A204.1 (cell line): ENCODE measurements at regions not wholly inside any gene's neighbourhood (a gene's known extent, or its start where the extent isn't known, plus 50 kb on each side); places are given as distances from the start of the nearest gene placed in this dataset.

Experiments used
- FAIRE-seq: peaks from 2 replicates; lab custom pipeline; 2012; peaks lifted over from hg19 to GRCh38; lab: Jason Lieb, UNC

- FAIRE-seq: no peak
Measured at GRCh38 chr4:4631150-4631549, 89.3 kb upstream of the STX18 start.

- no peak for FAIRE-seq
Measured at GRCh38 chr4:4627906-4628305, 86.1 kb upstream of the STX18 start.

GRCh38 chr4:4627111-4627510, 85.3 kb upstream of the STX18 start:
- FAIRE-seq: no peak

- FAIRE-seq: no peak
Measured at GRCh38 chr4:4625488-4625887, 83.6 kb upstream of the STX18 start.

GRCh38 chr4:4624276-4624897, 82.5 kb upstream of the STX18 start:
- FAIRE-seq: no peak

GRCh38 chr4:4619821-4620220, 78.0 kb upstream of the STX18 start:
- FAIRE-seq: no peak

GRCh38 chr4:4618847-4619246, 77.0 kb upstream of the STX18 start:
- no peak for FAIRE-seq

- no peak for FAIRE-seq
Measured at GRCh38 chr4:4614925-4615678, 73.3 kb upstream of the STX18 start.

- FAIRE-seq: no peak
Measured at GRCh38 chr4:4613641-4614286, 71.9 kb upstream of the STX18 start.

GRCh38 chr4:4613126-4613465, 71.2 kb upstream of the STX18 start:
- no peak for FAIRE-seq

GRCh38 chr4:4610672-4611071, 68.8 kb upstream of the STX18 start:
- no peak for FAIRE-seq

- no peak for FAIRE-seq
Measured at GRCh38 chr4:4609622-4610334, 67.9 kb upstream of the STX18 start.

GRCh38 chr4:4608214-4608537, 66.3 kb upstream of the STX18 start:
- no peak for FAIRE-seq

- no peak for FAIRE-seq
Measured at GRCh38 chr4:4607336-4608213, 65.7 kb upstream of the STX18 start.

- FAIRE-seq: no peak
Measured at GRCh38 chr4:4606321-4606720, 64.5 kb upstream of the STX18 start.

GRCh38 chr4:4605849-4606248, 64.0 kb upstream of the STX18 start:
- FAIRE-seq: no peak

GRCh38 chr4:4603592-4603991, 61.7 kb upstream of the STX18 start:
- no peak for FAIRE-seq

GRCh38 chr4:4603067-4603466, 61.2 kb upstream of the STX18 start:
- FAIRE-seq: no peak

GRCh38 chr4:4602468-4602867, 60.6 kb upstream of the STX18 start:
- no peak for FAIRE-seq

- FAIRE-seq: no peak
Measured at GRCh38 chr4:4601803-4602369, 60.0 kb upstream of the STX18 start.

- no peak for FAIRE-seq
Measured at GRCh38 chr4:4599481-4600275, 57.8 kb upstream of the STX18 start.
